Germinal center (tissue), 1 donor: ENCODE measurements at regions not wholly inside any gene's neighbourhood (a gene's known extent, or its start where the extent isn't known, plus 50 kb on each side); places are given as distances from the start of the nearest gene placed in this dataset.

Experiments used
- DNase-seq: peaks from one replicate; pipeline ENCODE4 v3.0.0; 2012; ENCODE audit warnings: mixed read lengths, low spot score

- DNase-seq, result no peak
Observed at GRCh38 chr9:82552784-82553183, 510.2 kb downstream of the RASEF start.

- DNase-seq, result no peak
Observed at GRCh38 chr9:82553654-82554366, 509.1 kb downstream of the RASEF start.

- no peak for DNase-seq
Observed at GRCh38 chr9:82554381-82554780, 508.6 kb downstream of the RASEF start.

- DNase-seq, result no peak
Observed at GRCh38 chr9:82555031-82555430, 507.9 kb downstream of the RASEF start.

DNA sequence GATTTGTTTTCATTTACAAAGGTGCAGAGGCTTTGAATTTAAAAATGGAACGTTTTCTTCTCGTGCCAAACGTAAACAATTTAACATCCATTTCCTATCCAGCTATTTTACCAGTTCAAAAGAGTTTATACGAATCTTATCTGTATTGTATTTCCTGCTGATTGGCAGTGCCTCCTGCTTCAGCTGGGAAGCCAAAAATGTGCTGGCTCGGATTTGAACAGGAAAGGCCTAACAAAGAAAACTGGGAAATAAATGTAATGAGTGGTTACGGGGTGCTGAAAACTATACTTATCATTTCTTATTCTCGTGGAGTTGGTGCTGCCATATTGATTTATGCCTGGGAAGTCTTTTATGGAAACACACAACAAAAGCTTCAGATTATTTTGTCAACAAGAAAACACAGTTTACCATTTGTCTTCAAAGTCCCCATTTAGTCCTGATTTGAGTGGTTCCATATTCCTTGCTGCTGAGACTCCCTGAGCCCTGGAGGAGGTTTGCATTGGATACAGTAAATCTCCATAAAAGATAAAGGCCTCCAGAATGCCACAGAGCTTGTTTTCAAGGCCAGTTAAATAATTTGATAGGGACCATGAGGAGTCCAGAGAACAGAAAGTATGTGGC lies 507.4 kb downstream of the RASEF start:
- DNase-seq, result no peak

GRCh38 chr9:82558346-82558745 lies 504.6 kb downstream of the RASEF start:
- DNase-seq, result no peak

GRCh38 chr9:82558855-82559630 lies 503.9 kb downstream of the RASEF start:
- DNase-seq, result no peak

DNA sequence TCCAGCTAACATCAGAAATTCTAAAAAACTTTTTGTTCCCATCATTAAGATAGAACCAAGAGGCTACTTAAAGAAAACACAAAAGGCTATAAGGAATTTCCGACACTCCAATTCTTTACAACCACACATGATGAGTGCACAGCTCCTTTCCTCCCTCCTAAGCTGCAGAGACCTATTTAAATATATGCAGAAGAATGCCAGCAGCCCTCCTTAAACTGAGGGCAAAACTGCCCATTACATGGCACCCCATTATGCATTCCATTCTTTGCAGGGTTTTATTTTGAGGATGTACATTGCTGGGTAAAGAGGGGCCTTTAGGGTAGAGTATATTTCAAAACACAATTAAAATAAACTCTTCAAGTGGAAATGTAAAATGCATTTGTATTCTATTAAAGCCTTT lies 502.9 kb downstream of the RASEF start:
- no peak for DNase-seq

DNA sequence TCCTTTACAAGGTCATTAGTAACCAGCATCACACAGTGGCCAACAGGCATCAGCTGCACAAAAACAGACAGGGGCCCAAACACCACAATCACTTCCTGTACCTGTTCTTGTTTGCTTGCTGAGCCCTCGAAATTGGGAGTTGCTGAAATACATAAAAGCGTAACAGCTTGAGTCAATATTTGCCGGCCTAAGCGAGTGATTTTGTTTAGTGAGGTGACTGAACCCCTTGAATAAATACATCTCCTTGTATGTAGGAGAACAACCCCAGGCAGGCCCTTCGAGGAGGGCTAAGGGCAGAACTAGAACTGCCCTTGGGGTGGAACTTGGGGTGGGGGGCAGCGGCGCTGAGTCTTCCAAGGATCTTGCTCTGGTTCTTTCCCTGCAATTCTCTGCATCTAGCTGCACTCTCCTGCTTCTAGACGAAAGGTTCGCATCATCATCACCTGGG lies 502.5 kb downstream of the RASEF start:
- DNase-seq, result no peak

- DNase-seq, result no peak
Observed at GRCh38 chr9:82563094-82563493, 499.8 kb downstream of the RASEF start.

GRCh38 chr9:82563841-82564240 lies 499.1 kb downstream of the RASEF start:
- DNase-seq, result no peak

DNA sequence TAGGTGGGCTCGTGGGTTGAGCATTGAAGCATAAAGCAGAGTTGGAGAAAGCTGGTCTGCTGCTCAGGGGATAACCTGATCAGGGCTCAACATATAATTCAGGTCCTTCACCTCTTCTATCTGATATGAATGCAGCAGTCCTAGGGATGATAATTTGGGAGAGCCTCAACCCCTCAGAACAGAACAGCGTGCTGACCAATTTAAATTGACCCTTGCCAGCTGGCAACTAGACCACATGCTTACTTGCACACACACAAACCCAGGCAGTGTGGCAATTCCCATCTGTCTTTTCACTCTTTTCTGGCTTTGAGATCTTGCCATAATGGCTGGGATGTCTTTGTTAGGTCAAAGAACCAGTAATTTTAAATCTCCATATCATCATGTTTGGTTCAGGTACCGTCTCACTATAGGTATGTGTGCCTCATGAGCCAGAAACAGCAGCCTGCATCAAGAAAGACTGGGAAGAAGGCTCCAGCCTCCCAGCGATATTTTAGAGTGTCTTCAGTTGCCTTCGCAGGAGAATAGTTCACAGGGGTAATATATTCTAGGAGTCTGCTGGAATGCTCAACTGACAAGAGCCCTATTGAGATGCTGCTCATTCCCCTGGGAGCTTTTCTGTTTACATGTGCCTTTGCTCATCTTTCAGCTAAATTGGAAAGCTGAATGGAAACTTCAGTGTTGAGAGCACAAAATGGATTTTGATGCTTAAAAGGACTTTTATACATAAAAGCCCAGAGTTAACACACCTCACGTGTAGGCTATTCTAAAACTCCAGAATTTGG lies 497.6 kb downstream of the RASEF start:
- DNase-seq, result no peak

GRCh38 chr9:82567953-82568352 lies 495.0 kb downstream of the RASEF start:
- DNase-seq, result no peak

GRCh38 chr9:82570226-82570625 lies 492.7 kb downstream of the RASEF start:
- DNase-seq, result no peak

GRCh38 chr9:82571540-82571939 lies 491.4 kb downstream of the RASEF start:
- DNase-seq, result no peak

DNA sequence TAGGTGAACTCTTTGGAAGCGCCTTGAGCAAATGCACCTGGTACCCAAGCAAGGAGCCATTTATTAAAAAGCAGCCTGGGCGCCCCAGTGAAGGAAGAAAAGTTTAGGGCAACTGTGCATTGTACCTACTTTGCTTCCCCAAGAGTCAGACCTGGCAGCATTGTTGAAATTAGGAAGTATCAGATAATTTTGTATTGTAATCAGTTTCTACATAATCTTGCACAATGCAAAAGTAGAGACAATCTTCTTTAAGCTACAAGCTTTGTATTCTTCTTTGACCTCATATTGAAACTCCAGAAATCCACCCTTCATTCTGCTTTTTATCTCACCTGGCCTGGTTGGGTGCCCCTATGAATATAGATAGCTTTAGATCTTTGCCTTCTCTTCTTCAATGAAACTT lies 490.8 kb downstream of the RASEF start:
- DNase-seq, result no peak

DNA sequence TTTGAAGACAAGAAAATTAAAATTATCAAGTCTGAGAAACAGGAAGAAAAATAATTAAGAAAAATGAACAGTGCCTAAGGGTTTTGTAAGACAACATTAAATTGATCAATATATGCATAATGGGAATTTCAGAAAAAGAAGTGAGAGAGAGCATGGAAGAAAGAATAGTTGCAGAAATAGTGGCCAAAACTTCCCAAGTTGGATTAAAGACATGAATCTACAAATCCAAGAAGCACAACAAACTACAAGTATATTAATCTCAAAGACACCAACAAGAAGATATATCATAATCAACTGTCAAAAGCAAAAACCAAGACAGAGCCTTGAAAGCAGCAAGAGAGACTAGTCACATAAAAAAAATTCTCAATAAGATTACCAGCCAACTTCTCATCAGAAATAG lies 488.0 kb downstream of the RASEF start:
- DNase-seq, result no peak

DNA sequence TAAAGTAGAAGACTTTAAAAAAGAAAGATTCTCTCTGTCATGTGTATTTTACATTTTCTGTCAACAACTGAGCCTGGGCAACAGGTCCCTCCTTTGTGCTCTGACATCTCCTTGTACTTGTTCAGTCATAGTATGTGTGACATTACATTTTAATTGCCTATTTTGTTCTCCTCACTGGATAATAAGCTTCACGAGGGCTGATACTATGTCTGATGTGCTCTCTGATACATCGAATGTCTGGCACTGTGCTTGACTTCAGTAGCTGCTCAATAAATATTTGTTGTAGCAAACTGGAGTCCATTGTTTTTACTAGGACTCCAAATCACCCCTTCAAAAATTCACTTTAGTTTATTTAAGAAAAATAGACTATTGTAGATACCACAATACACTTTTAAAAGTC lies 482.0 kb downstream of the RASEF start:
- no peak for DNase-seq

DNA sequence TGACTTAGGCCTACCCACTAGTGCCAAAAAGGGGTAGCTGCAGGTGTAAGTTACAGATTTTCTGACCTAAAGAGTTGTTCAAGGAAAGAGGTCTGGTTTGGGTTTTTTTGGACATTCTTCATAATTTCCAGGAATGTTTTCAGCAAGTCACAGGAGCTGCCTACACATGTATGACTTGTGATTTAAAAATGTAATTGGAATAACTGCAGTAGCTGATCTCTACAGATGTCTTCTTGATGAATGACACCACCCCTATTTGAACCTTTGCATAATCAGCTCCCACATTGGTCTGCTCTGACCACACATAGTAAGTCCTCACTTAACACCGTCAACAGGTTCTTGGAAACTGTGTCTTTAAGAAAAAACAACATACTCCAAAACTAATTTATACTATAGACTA lies 481.4 kb downstream of the RASEF start:
- DNase-seq, result no peak

DNA sequence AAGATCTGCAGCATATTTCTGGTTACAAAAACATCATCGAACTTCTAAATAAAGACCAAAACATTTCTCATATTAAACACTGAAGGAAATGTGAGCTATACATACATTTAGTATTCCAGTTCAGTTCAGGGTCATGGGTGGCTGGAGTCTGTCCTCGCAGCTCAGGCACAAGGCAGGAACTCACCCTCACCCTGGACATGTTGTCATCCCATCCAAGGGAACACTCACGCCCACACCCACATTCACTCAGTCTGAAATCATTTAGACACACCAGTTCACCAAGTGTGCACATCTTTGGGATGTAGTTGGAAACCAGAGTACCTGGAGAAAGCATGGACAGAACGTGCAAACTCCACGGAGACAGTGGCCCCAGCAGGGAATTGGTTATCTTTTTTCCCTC lies 481.0 kb downstream of the RASEF start:
- DNase-seq, result no peak

GRCh38 chr9:82582693-82583092 lies 480.2 kb downstream of the RASEF start:
- DNase-seq, result no peak

- no peak for DNase-seq
Observed at GRCh38 chr9:82583524-82583923, 479.4 kb downstream of the RASEF start.
